GM12878 (cell line): ENCODE measurements at regions not wholly inside any gene's neighbourhood (a gene's known extent, or its start where the extent isn't known, plus 50 kb on each side); places are given as distances from the start of the nearest gene placed in this dataset.

Source experiments
- ATAC-seq: fragments of 200-7000 bp; cut with Tn5 transposase; 3 replicates; pipeline ENCODE4 v1.9.1; 2020; ENCODE audit warnings: mild to moderate bottlenecking, moderate library complexity
- BruUV-seq: library from RNA; stranded (reverse); fragments of 400-500 nt; replicated peaks from 2 replicates; lab custom pipeline; 2021; lab: Mats Ljungman, UMichigan
- CTCF ChIA-PET: fragments of 300-600 bp; sonication (Branson Sonifier 250); formaldehyde crosslinking; extraction: SDS; loops from one replicate; lab custom pipeline; 2021; ENCODE audit warnings: inconsistent platforms; lab: Yijun Ruan, JAX
- POLR2A ChIA-PET: fragments of 350-600 bp; formaldehyde crosslinking; extraction: SDS; loops from one replicate; lab custom pipeline; 2021; ENCODE audit warnings: inconsistent platforms; lab: Charles Lee
- RAD21 ChIA-PET: fragments of 300-600 bp; sonication (Branson Sonifier 250); formaldehyde crosslinking; loops from one replicate; lab custom pipeline; 2023; ENCODE audit warnings: antibody characterized with exemption; ENCODE audit not compliant: unreplicated experiment; lab: Charles Lee
- SMC1A ChIA-PET: fragments of 300-600 bp; sonication (Branson Sonifier 250); formaldehyde crosslinking; loops from one replicate; lab custom pipeline; 2023; ENCODE audit not compliant: unreplicated experiment, uncharacterized antibody; lab: Charles Lee
- DNase-seq: peaks from one replicate; pipeline ENCODE4 v3.0.0-alpha.2; 2011; ENCODE audit warnings: low read depth, low spot score
- FAIRE-seq: peaks from 3 replicates; lab custom pipeline; 2011; peaks lifted over from hg19 to GRCh38; lab: Jason Lieb, UNC
- H2AFZ ChIP-seq: 2 replicates; pipeline ENCODE4 v1.6.0; 2011; ENCODE audit warnings: low read depth, low read length, control low read depth; ENCODE audit not compliant: control insufficient read depth
- H3K27ac ChIP-seq: 2 replicates; pipeline ENCODE4 v1.5.1; 2011; ENCODE audit warnings: control low read depth; ENCODE audit not compliant: control insufficient read depth, insufficient read depth
- H3K27me3 ChIP-seq, 2 experiments: replicated peaks in 1 of 2; 2 replicates each; pipeline versions ENCODE4 v1.6.0 to v1.6.1; 2011; ENCODE audit warnings: low read length in 1 of 2; ENCODE audit not compliant: control insufficient read depth in 2 of 2, insufficient read depth in 2 of 2
- H3K36me3 ChIP-seq, 2 experiments: 2 replicates each; pipeline ENCODE4 v1.5.1; 2011; ENCODE audit warnings: low read length in 1 of 2; ENCODE audit not compliant: control insufficient read depth in 2 of 2, insufficient read depth in 2 of 2
- H3K4me1 ChIP-seq: 2 replicates; pipeline ENCODE4 v1.6.1; 2011; ENCODE audit warnings: mild to moderate bottlenecking, low read length, moderate library complexity, mixed read lengths; ENCODE audit not compliant: control insufficient read depth, insufficient read depth
- H3K4me2 ChIP-seq: 2 replicates; pipeline ENCODE4 v1.6.0; 2011; ENCODE audit warnings: control low read depth; ENCODE audit not compliant: control insufficient read depth, insufficient read depth
- H3K4me3 ChIP-seq: fragments of 200-600 bp; sonication (generic); 2 replicates; pipeline ENCODE4 v1.5.1; 2016
- H3K79me2 ChIP-seq: 2 replicates; pipeline ENCODE4 v1.6.0; 2011; ENCODE audit warnings: low read length; ENCODE audit not compliant: control insufficient read depth, insufficient read depth
- H3K9ac ChIP-seq: 2 replicates; pipeline ENCODE4 v1.8.0; 2011; ENCODE audit warnings: low read length, control low read depth, mixed read lengths; ENCODE audit not compliant: control insufficient read depth, insufficient read depth
- H3K9me3 ChIP-seq: replicated peaks from 3 replicates; pipeline ENCODE4 v1.5.1; 2011; ENCODE audit warnings: mild to moderate bottlenecking, low read length; ENCODE audit not compliant: control insufficient read depth, insufficient read depth
- H4K20me1 ChIP-seq: 2 replicates; pipeline ENCODE4 v1.6.0; 2011; ENCODE audit not compliant: control insufficient read depth, insufficient read depth
- ASH2L ChIP-seq: fragments of 300-600, 200-600 bp; sonication (generic); IDR thresholded peaks from 2 replicates; pipeline ENCODE4 v1.6.1; 2017; ENCODE audit warnings: low read depth, mild to moderate bottlenecking, borderline replicate concordance
- CBX3 ChIP-seq: fragments of 200-600 bp; sonication (generic); IDR thresholded peaks from 2 replicates; pipeline ENCODE4 v1.6.1; 2016; ENCODE audit warnings: low read depth, borderline replicate concordance
- EP300 ChIP-seq, 2 experiments: fragments of 150-350 bp in 1 of 2; IDR thresholded peaks; 2 replicates each; pipeline ENCODE4 v1.6.1; 2011 to 2012; ENCODE audit warnings: low read depth in 2 of 2, low read length in 2 of 2, borderline replicate concordance in 1 of 2, improper control_type of control experiment in 1 of 2, inconsistent platforms in 1 of 2; ENCODE audit not compliant: control insufficient read depth in 1 of 2
- FOXM1 ChIP-seq: IDR thresholded peaks from 2 replicates; pipeline ENCODE4 v1.6.1; 2012; ENCODE audit warnings: low read depth, mild to moderate bottlenecking, inconsistent platforms, low read length, moderate library complexity
- GATAD2B ChIP-seq: fragments of 450-650 bp; conservative IDR thresholded peaks from 2 replicates; pipeline ENCODE4 v1.6.1; 2017; ENCODE audit warnings: low read depth, mild to moderate bottlenecking, moderate library complexity
- MEF2A ChIP-seq: IDR thresholded peaks from 2 replicates; pipeline ENCODE4 v1.6.1; 2011; ENCODE audit warnings: low read depth, mild to moderate bottlenecking, low read length, moderate library complexity; ENCODE audit not compliant: insufficient read depth
- MYB ChIP-seq: fragments of 150-350 bp; IDR thresholded peaks from 2 replicates; pipeline ENCODE4 v1.6.1; 2014; ENCODE audit warnings: mild to moderate bottlenecking, low read depth, low read length, borderline replicate concordance
- POLR2A ChIP-seq: IDR thresholded peaks from 2 replicates; pipeline ENCODE4 v1.6.1; 2011; ENCODE audit warnings: low read depth, mild to moderate bottlenecking, low read length
- SP1 ChIP-seq: IDR thresholded peaks from one replicate; pipeline ENCODE4 v1.6.1; 2011; ENCODE audit warnings: low read depth, low read length
- SPI1 ChIP-seq: IDR thresholded peaks from 2 replicates; pipeline ENCODE4 v1.6.1; 2011; ENCODE audit warnings: low read depth, mild to moderate bottlenecking, low read length, moderate library complexity, borderline replicate concordance; ENCODE audit not compliant: insufficient read depth
- TAF1 ChIP-seq: IDR thresholded peaks from 2 replicates; pipeline ENCODE4 v1.6.1; 2011; ENCODE audit warnings: mild to moderate bottlenecking, low read depth, low read length, borderline replicate concordance
- TARDBP ChIP-seq: IDR thresholded peaks from 2 replicates; pipeline ENCODE4 v1.6.1; 2016; ENCODE audit warnings: borderline replicate concordance
- ZZZ3 ChIP-seq: IDR thresholded peaks from 2 replicates; pipeline ENCODE4 v1.6.1; 2011; ENCODE audit warnings: low read depth; ENCODE audit not compliant: control insufficient read depth, insufficient read length
- WGBS: methylation state at CpG from one replicate; pipeline ENCODE4 v1.1.6; 2016; ENCODE audit warnings: low lambda C conversion rate; ENCODE audit not compliant: insufficient replicate concordance, insufficient coverage; ENCODE audit errors: missing lambda C conversion rate; 5-methylcytosine and 5-hydroxymethylcytosine counted together
- in situ Hi-C: fragments of 300-500 bp; cut with MboI; formaldehyde crosslinking; loops from 9 replicates; pipeline ENCODE4 v1.14.3; 2018; ENCODE audit warnings: mixed read lengths
- intact Hi-C: fragments of 100-400 bp; cut with micrococcal nuclease; formaldehyde crosslinking; loops from one replicate; pipeline ENCODE4 v1.14.2; 2022; ENCODE audit not compliant: unreplicated experiment
- TF ChIP-seq, protein P1 (sequence below): fragments of 450-650 bp; IDR thresholded peaks from 2 replicates; pipeline ENCODE4 v1.6.1; 2018; ENCODE audit warnings: borderline replicate concordance, mild to moderate bottlenecking; ENCODE audit not compliant: partially characterized antibody
- TF ChIP-seq, protein P2 (sequence below): fragments of 450-650 bp; conservative IDR thresholded peaks from 2 replicates; pipeline ENCODE4 v1.6.1; 2017; ENCODE audit warnings: mild to moderate bottlenecking, moderate library complexity
- TF ChIP-seq, protein P3 (sequence below): fragments of 450-650 bp; IDR thresholded peaks from 2 replicates; pipeline ENCODE4 v1.6.1; 2016; ENCODE audit warnings: mild to moderate bottlenecking
- TF ChIP-seq, protein P4 (sequence below): IDR thresholded peaks from 2 replicates; pipeline ENCODE4 v1.6.1; 2012; ENCODE audit warnings: low read length, inconsistent platforms

DNA sequence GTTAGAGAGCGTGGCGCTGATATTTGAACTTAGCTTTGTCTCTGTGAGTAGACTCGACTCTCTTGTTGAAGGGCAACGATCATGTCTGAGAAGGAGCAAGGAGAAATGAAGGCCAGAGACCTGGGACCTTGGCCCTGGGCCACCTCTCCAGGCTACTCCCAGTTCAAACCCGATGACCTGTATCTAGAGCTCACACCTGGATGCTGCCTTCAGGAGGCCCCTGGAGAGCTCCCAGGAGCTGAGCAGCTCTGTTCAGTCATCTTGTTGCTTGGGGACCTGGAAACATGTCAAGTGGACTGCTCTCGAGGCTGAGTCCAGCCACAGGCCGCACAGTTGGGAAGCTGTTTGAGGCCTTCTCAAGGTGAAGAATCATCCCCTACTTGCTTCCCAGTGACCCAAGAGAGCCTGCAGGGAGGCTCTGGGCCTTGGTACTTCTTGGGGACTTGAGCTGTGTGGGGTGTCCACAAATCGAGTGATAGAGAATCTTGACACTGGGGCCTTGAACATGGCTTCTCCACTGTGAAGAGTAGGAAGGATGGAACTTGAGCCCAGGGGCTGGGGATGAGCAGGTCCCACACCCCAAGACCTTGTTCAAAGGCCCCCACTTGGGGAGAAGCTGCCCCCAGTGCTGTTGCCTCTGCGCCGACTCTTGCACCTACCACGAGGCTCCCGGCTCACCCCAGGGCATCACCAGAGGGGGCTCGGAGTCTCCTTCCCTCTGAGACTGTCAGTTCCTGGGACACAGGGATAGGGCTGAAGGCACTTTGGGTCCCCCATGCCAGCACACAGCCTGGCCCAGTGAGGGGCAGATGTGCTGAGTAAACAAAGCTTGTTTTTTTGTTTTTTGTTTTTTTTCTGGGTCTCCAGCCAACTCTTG is 112.1 kb downstream of the IRX5 start:
- POLR2A ChIA-PET = no interaction called here
- SMC1A ChIA-PET = no interaction called here
- RAD21 ChIA-PET = no interaction called here
- 24% methylated on average over 13 of the region's 13 CpGs for WGBS
- FAIRE-seq (no peak), DNase-seq (no peak), ATAC-seq (no peak)
- H3K36me3 ChIP-seq = no peaks in the 10 kb centered on the region
- H3K4me3 ChIP-seq = no peak overlapping the region
- H3K9me3 ChIP-seq = no peaks in the 10 kb centered on the region
- H3K4me1 ChIP-seq = no peaks in the 10 kb centered on the region
- no peaks in the 10 kb centered on the region for H4K20me1 ChIP-seq
- H2AFZ ChIP-seq = no peak overlapping the region
- no peak overlapping the region for H3K27ac ChIP-seq
- H3K4me2 ChIP-seq = no peak overlapping the region
- in situ Hi-C loops = no loop called here
- intact Hi-C loops = no loop called here
- no peaks in the 10 kb centered on the region for H3K79me2 ChIP-seq
- H3K27me3 ChIP-seq = no peaks in the 10 kb centered on the region
- no TSS peak for BruUV-seq
- CTCF ChIA-PET = interaction anchor here (1.1 kb wide), 1 partner anchor 850 kb away, joined by 3 read pairs; no protein-coding TSS in a partner anchor
- no peak overlapping the region for H3K9ac ChIP-seq
- TF ChIP-seq EP300 (IDR thresholded peaks at IDR 0.05; ENCODE audit: borderline replicate concordance in 1 of 2, control insufficient read depth in 1 of 2, low read depth in 2 of 2, low read length in 2 of 2) (no peak), TAF1 (no peak), MYB (no peak), SPI1 (no peak), SP1 (no peak), FOXM1 (no peak), CBX3 (no peak), POLR2A (no peak), ASH2L (no peak), TARDBP (no peak), MEF2A (no peak), ZZZ3 (no peak), GATAD2B (no peak)
- TF ChIP-seq, protein P1, sequence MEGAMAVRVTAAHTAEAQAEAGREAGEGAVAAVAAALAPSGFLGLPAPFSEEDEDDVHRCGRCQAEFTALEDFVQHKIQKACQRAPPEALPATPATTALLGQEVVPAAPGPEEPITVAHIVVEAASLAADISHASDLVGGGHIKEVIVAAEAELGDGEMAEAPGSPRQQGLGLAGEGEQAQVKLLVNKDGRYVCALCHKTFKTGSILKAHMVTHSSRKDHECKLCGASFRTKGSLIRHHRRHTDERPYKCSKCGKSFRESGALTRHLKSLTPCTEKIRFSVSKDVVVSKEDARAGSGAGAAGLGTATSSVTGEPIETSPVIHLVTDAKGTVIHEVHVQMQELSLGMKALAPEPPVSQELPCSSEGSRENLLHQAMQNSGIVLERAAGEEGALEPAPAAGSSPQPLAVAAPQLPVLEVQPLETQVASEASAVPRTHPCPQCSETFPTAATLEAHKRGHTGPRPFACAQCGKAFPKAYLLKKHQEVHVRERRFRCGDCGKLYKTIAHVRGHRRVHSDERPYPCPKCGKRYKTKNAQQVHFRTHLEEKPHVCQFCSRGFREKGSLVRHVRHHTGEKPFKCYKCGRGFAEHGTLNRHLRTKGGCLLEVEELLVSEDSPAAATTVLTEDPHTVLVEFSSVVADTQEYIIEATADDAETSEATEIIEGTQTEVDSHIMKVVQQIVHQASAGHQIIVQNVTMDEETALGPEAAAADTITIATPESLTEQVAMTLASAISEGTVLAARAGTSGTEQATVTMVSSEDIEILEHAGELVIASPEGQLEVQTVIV = no peak
- TF ChIP-seq, protein P2, sequence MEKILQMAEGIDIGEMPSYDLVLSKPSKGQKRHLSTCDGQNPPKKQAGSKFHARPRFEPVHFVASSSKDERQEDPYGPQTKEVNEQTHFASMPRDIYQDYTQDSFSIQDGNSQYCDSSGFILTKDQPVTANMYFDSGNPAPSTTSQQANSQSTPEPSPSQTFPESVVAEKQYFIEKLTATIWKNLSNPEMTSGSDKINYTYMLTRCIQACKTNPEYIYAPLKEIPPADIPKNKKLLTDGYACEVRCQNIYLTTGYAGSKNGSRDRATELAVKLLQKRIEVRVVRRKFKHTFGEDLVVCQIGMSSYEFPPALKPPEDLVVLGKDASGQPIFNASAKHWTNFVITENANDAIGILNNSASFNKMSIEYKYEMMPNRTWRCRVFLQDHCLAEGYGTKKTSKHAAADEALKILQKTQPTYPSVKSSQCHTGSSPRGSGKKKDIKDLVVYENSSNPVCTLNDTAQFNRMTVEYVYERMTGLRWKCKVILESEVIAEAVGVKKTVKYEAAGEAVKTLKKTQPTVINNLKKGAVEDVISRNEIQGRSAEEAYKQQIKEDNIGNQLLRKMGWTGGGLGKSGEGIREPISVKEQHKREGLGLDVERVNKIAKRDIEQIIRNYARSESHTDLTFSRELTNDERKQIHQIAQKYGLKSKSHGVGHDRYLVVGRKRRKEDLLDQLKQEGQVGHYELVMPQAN = no peak
- TF ChIP-seq, protein P3, sequence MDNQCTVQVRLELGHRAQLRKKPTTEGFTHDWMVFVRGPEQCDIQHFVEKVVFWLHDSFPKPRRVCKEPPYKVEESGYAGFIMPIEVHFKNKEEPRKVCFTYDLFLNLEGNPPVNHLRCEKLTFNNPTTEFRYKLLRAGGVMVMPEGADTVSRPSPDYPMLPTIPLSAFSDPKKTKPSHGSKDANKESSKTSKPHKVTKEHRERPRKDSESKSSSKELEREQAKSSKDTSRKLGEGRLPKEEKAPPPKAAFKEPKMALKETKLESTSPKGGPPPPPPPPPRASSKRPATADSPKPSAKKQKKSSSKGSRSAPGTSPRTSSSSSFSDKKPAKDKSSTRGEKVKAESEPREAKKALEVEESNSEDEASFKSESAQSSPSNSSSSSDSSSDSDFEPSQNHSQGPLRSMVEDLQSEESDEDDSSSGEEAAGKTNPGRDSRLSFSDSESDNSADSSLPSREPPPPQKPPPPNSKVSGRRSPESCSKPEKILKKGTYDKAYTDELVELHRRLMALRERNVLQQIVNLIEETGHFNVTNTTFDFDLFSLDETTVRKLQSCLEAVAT = no peak
- TF ChIP-seq, protein P4, sequence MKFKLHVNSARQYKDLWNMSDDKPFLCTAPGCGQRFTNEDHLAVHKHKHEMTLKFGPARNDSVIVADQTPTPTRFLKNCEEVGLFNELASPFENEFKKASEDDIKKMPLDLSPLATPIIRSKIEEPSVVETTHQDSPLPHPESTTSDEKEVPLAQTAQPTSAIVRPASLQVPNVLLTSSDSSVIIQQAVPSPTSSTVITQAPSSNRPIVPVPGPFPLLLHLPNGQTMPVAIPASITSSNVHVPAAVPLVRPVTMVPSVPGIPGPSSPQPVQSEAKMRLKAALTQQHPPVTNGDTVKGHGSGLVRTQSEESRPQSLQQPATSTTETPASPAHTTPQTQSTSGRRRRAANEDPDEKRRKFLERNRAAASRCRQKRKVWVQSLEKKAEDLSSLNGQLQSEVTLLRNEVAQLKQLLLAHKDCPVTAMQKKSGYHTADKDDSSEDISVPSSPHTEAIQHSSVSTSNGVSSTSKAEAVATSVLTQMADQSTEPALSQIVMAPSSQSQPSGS = no peak
